ENCODE measurements at regions not wholly inside any gene's neighbourhood (a gene's known extent, or its start where the extent isn't known, plus 50 kb on each side); places are given as distances from the start of the nearest gene placed in this dataset.

GRCh38 chr22:23522623-23523251, 57.4 kb downstream of the IGLL1 start:
- no peak for ATAC-seq
- peak overlapping the region; percentile 55 for H3K4me3 Mint-ChIP-seq
- no peaks in the 10 kb centered on the region for H3K9me3 Mint-ChIP-seq
- no peak overlapping the region for H3K27ac Mint-ChIP-seq
- peaks cover 12% of the 10 kb centered on the region for H3K4me1 Mint-ChIP-seq
- H3K27me3 Mint-ChIP-seq: peaks cover 43% of the 10 kb centered on the region
- H3K36me3 Mint-ChIP-seq: no peaks in the 10 kb centered on the region

- Mint-ChIP-seq H3K4me1 (peaks cover 6% of the 10 kb centered on the region), H3K27ac (peak overlapping the region; percentile 53), H3K27me3 (peaks cover 55% of the 10 kb centered on the region), H3K36me3 (no peaks in the 10 kb centered on the region), H3K4me3 (peak overlapping the region; percentile 71), H3K9me3 (no peaks in the 10 kb centered on the region)
- peak; percentile 92 for ATAC-seq
Observed at GRCh38 chr22:23521441-23522113, 58.5 kb downstream of the IGLL1 start.

GRCh38 chr22:23520863-23521440, 59.1 kb downstream of the IGLL1 start:
- no peaks in the 10 kb centered on the region for H3K36me3 Mint-ChIP-seq

GRCh38 chr22:23519442-23520157, 60.5 kb downstream of the IGLL1 start:
- H3K27ac Mint-ChIP-seq: no peak overlapping the region
- peaks cover 6% of the 10 kb centered on the region for H3K4me1 Mint-ChIP-seq
- H3K36me3 Mint-ChIP-seq: no peaks in the 10 kb centered on the region
- ATAC-seq: no peak
- H3K4me3 Mint-ChIP-seq: no peak overlapping the region
- H3K27me3 Mint-ChIP-seq: peaks cover 69% of the 10 kb centered on the region
- H3K9me3 Mint-ChIP-seq: no peaks in the 10 kb centered on the region

More at GRCh38 chr22:23520863-23521440, 59.1 kb downstream of the IGLL1 start:
- peak overlapping the region; percentile 71 for H3K4me3 Mint-ChIP-seq
- ATAC-seq: no peak
- no peaks in the 10 kb centered on the region for H3K9me3 Mint-ChIP-seq
- peak overlapping the region; percentile 53 for H3K27ac Mint-ChIP-seq
- H3K4me1 Mint-ChIP-seq: peaks cover 6% of the 10 kb centered on the region
- peaks cover 58% of the 10 kb centered on the region for H3K27me3 Mint-ChIP-seq

- Mint-ChIP-seq H3K4me1 (peaks cover 6% of the 10 kb centered on the region), H3K4me3 (no peak overlapping the region), H3K36me3 (no peaks in the 10 kb centered on the region), H3K27me3 (peaks cover 69% of the 10 kb centered on the region), H3K9me3 (no peaks in the 10 kb centered on the region), H3K27ac (no peak overlapping the region)
- no peak for ATAC-seq
Observed at GRCh38 chr22:23518376-23519187, 61.5 kb downstream of the IGLL1 start.

- no peak overlapping the region for H3K27ac Mint-ChIP-seq
- no peak overlapping the region for H3K4me3 Mint-ChIP-seq
- no peaks in the 10 kb centered on the region for H3K9me3 Mint-ChIP-seq
- H3K36me3 Mint-ChIP-seq: no peaks in the 10 kb centered on the region
- no peak for ATAC-seq
- peaks cover 69% of the 10 kb centered on the region for H3K27me3 Mint-ChIP-seq
- H3K4me1 Mint-ChIP-seq: peaks cover 6% of the 10 kb centered on the region
Observed at GRCh38 chr22:23517804-23518375, 62.2 kb downstream of the IGLL1 start.

GRCh38 chr22:23516304-23516703, 63.8 kb downstream of the IGLL1 start:
- no peak overlapping the region for H3K4me3 Mint-ChIP-seq
- peaks cover 68% of the 10 kb centered on the region for H3K27me3 Mint-ChIP-seq
- H3K9me3 Mint-ChIP-seq: no peaks in the 10 kb centered on the region
- no peak for ATAC-seq
- no peaks in the 10 kb centered on the region for H3K36me3 Mint-ChIP-seq
- no peak overlapping the region for H3K27ac Mint-ChIP-seq
- peaks cover 4% of the 10 kb centered on the region for H3K4me1 Mint-ChIP-seq

- Mint-ChIP-seq H3K9me3 (no peaks in the 10 kb centered on the region), H3K36me3 (no peaks in the 10 kb centered on the region), H3K27ac (no peak overlapping the region), H3K4me1 (no peaks in the 10 kb centered on the region), H3K27me3 (peaks cover 75% of the 10 kb centered on the region), H3K4me3 (no peak overlapping the region)
- no peak for ATAC-seq
Observed at GRCh38 chr22:23514322-23515038, 65.6 kb downstream of the IGLL1 start.

- peaks cover 68% of the 10 kb centered on the region for H3K27me3 Mint-ChIP-seq
- no peaks in the 10 kb centered on the region for H3K4me1 Mint-ChIP-seq
- H3K27ac Mint-ChIP-seq: no peak overlapping the region
- ATAC-seq: no peak
- H3K4me3 Mint-ChIP-seq: no peak overlapping the region
- no peaks in the 10 kb centered on the region for H3K36me3 Mint-ChIP-seq
- H3K9me3 Mint-ChIP-seq: no peaks in the 10 kb centered on the region
Observed at GRCh38 chr22:23513705-23514104, 66.4 kb downstream of the IGLL1 start.

GRCh38 chr22:23513133-23513532, 67.0 kb downstream of the IGLL1 start:
- peaks cover 62% of the 10 kb centered on the region for H3K27me3 Mint-ChIP-seq
- H3K27ac Mint-ChIP-seq: no peak overlapping the region
- H3K36me3 Mint-ChIP-seq: no peaks in the 10 kb centered on the region
- no peak overlapping the region for H3K4me3 Mint-ChIP-seq
- no peaks in the 10 kb centered on the region for H3K4me1 Mint-ChIP-seq
- H3K9me3 Mint-ChIP-seq: no peaks in the 10 kb centered on the region
- no peak for ATAC-seq

- no peaks in the 10 kb centered on the region for H3K4me1 Mint-ChIP-seq
- H3K27me3 Mint-ChIP-seq: peaks cover 58% of the 10 kb centered on the region
- H3K27ac Mint-ChIP-seq: no peak overlapping the region
- no peaks in the 10 kb centered on the region for H3K36me3 Mint-ChIP-seq
- no peak for ATAC-seq
- no peak overlapping the region for H3K4me3 Mint-ChIP-seq
- no peaks in the 10 kb centered on the region for H3K9me3 Mint-ChIP-seq
Observed at GRCh38 chr22:23512721-23513120, 67.4 kb downstream of the IGLL1 start.

GRCh38 chr22:23512348-23512705, 67.8 kb downstream of the IGLL1 start:
- no peak for ATAC-seq
- H3K4me1 Mint-ChIP-seq: no peaks in the 10 kb centered on the region
- H3K27ac Mint-ChIP-seq: no peak overlapping the region
- H3K36me3 Mint-ChIP-seq: no peaks in the 10 kb centered on the region
- no peak overlapping the region for H3K4me3 Mint-ChIP-seq
- H3K27me3 Mint-ChIP-seq: peaks cover 56% of the 10 kb centered on the region
- no peaks in the 10 kb centered on the region for H3K9me3 Mint-ChIP-seq

GRCh38 chr22:23511627-23512347, 68.3 kb downstream of the IGLL1 start:
- ATAC-seq: no peak
- no peaks in the 10 kb centered on the region for H3K4me1 Mint-ChIP-seq
- no peak overlapping the region for H3K4me3 Mint-ChIP-seq

More at GRCh38 chr22:23511627-23512347, 68.3 kb downstream of the IGLL1 start:
- no peak overlapping the region for H3K27ac Mint-ChIP-seq
- no peaks in the 10 kb centered on the region for H3K36me3 Mint-ChIP-seq
- no peaks in the 10 kb centered on the region for H3K9me3 Mint-ChIP-seq
- peaks cover 56% of the 10 kb centered on the region for H3K27me3 Mint-ChIP-seq

All from stimulated activated memory B cell treated with anti-CD40 and anti-IgM and Interleukin-4, amounts not matched to agents 10 μg/mL and 1 μg/mL and 100 μg/mL, for 72 hours (primary cell).